GM12873 (cell line): ENCODE measurements at regions not wholly inside any gene's neighbourhood (a gene's known extent, or its start where the extent isn't known, plus 50 kb on each side); places are given as distances from the start of the nearest gene placed in this dataset.

Experiments used
- TF ChIP-seq, protein P1 (sequence below): IDR thresholded peaks from 2 replicates; pipeline ENCODE4 v1.5.1; 2012; ENCODE audit warnings: low read depth, mild to moderate bottlenecking, moderate library complexity, low read length, control low read depth; ENCODE audit not compliant: insufficient read depth; ENCODE audit errors: missing control alignments

DNA sequence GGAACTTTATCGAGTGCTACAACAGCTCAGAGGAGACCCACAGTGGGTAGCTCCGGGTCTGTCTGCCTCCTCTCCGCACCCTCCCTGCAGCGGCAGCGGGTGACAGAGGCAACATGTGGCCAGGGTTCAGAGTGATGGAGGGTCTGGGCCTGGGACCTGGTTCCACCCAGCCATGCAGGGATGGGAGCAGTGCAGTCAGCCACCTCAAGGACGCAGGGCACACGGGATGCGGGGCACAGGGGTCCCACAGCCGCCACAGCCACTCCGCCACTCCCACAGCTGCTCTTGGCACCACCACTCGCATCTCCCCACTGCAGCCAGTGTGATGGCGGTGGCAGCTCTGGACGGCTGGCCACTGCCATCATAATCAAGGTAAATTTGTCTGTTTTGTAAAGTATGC lies 892.9 kb downstream of the OLFM4 start:
- TF ChIP-seq, protein P1, sequence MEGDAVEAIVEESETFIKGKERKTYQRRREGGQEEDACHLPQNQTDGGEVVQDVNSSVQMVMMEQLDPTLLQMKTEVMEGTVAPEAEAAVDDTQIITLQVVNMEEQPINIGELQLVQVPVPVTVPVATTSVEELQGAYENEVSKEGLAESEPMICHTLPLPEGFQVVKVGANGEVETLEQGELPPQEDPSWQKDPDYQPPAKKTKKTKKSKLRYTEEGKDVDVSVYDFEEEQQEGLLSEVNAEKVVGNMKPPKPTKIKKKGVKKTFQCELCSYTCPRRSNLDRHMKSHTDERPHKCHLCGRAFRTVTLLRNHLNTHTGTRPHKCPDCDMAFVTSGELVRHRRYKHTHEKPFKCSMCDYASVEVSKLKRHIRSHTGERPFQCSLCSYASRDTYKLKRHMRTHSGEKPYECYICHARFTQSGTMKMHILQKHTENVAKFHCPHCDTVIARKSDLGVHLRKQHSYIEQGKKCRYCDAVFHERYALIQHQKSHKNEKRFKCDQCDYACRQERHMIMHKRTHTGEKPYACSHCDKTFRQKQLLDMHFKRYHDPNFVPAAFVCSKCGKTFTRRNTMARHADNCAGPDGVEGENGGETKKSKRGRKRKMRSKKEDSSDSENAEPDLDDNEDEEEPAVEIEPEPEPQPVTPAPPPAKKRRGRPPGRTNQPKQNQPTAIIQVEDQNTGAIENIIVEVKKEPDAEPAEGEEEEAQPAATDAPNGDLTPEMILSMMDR: no peak

GRCh38 chr13:53941588-53942190 lies 913.1 kb downstream of the OLFM4 start:
- TF ChIP-seq, protein P1: no peak

GRCh38 chr13:53946500-53946899 lies 917.9 kb downstream of the OLFM4 start:
- TF ChIP-seq, protein P1: no peak

- TF ChIP-seq, protein P1: no peak
These were observed 924.6 kb downstream of the OLFM4 start for GRCh38 chr13:53953183-53953582.
